Mesodermal cell (in vitro differentiated cells): ENCODE measurements at regions not wholly inside any gene's neighbourhood (a gene's known extent, or its start where the extent isn't known, plus 50 kb on each side); places are given as distances from the start of the nearest gene placed in this dataset.

ENCODE experiments used
- H3K27ac ChIP-seq: 2 replicates; pipeline ENCODE4 v1.7.0; 2013; ENCODE audit warnings: mild to moderate bottlenecking, low read depth, low read length, moderate library complexity; ENCODE audit not compliant: severe bottlenecking
- H3K36me3 ChIP-seq: 2 replicates; pipeline ENCODE4 v1.7.1; 2013; ENCODE audit warnings: mild to moderate bottlenecking, low read length, moderate library complexity; ENCODE audit not compliant: control insufficient read depth, insufficient read depth
- H3K4me1 ChIP-seq: one replicate; pipeline ENCODE4 v1.7.1; 2013; ENCODE audit warnings: mild to moderate bottlenecking, low read length; ENCODE audit not compliant: insufficient read depth, control insufficient read depth, poor library complexity, severe bottlenecking
- H3K4me3 ChIP-seq: 2 replicates; pipeline ENCODE4 v1.7.0; 2013; ENCODE audit warnings: low read length, control low read depth, mild to moderate bottlenecking; ENCODE audit not compliant: insufficient read depth, poor library complexity, severe bottlenecking; ENCODE audit errors: extremely low read depth
- H3K9me3 ChIP-seq: 2 replicates; pipeline ENCODE4 v1.7.1; 2013; ENCODE audit warnings: mild to moderate bottlenecking, low read length, moderate library complexity; ENCODE audit not compliant: control insufficient read depth
- WGBS, 2 experiments: methylation state at CpG; one replicate each; pipeline ENCODE4 v1.1.5; 2013; ENCODE audit warnings: missing lambda C conversion rate in 2 of 2; ENCODE audit not compliant: insufficient coverage in 2 of 2; 5-methylcytosine and 5-hydroxymethylcytosine counted together

DNA sequence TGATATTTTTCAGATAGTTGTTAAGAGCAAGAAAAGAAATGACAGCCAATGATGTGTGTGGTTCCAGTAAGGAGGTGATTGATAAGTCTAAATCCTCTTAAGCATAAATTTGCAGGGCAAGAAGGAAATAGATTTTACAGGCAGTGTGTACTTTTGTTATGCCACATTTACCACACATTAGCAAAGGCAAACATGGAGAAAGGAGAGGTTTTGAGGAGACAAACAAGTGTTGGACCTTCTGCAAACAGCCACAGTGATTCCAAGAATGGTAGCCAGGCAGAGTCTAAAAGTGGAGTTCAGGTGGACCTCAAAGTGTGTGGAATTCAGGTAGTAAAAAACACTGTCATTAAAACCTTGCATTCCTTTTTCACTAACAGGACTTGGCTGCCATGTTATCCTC, 295.9 kb upstream of the ITGA1 start:
- Histone ChIP-seq H3K4me3 (no peak overlapping the region), H3K4me1 (no peaks in the 10 kb centered on the region), H3K36me3 (no peaks in the 10 kb centered on the region), H3K9me3 (no peaks in the 10 kb centered on the region), H3K27ac (no peak overlapping the region)

DNA sequence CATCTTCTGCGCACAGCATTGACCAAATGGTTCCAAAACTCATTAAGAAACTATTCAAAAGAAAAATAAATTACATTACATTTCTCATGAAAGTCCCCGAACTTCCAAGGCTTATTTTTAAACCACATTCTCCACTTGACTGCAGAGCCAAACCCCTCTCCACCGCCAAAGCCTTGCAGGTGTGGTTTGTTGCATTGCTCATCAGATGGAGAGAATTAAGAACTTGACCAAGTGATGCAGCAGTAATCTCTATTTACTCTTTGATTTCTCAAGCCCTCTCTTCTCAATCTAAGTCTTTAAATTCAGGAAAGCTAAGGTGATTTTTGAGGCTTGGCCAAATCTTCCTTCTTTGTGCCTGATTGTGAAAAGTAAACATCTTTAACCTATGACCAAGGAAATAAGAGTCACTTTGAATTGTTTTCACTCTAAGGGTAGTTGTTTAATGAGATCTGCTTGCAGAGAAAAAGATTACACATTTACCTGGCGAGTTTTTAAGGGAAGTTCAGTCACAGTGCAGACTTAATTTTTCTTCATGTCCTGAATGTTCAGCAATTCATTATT, 290.5 kb upstream of the ITGA1 start:
- Histone ChIP-seq H3K4me1 (no peaks in the 10 kb centered on the region), H3K4me3 (no peak overlapping the region), H3K27ac (no peak overlapping the region), H3K36me3 (no peaks in the 10 kb centered on the region), H3K9me3 (no peaks in the 10 kb centered on the region)
- WGBS, 2 experiments, result 89 to 97% methylated on average over 3 to 4 of the region's 4 CpGs

DNA sequence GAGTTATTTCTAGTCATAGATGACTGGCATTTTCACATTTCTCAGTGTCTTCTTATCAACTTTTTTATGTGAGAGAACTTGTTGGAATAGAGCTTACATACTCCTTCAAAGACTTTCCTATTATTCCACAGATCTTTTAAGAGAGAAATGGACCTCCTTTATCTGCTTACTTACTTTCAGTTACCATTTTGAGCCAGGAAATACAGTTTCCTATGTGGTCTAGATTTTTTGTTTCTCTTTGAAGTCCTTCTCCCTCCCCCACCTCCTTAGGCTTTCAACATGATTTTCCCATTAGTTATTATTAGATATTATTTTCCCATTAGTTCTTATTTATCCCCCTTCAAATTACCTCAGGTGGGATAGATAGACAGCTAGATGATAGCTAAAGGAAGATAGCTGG, 289.1 kb upstream of the ITGA1 start:
- Histone ChIP-seq H3K4me3 (no peak overlapping the region), H3K4me1 (no peaks in the 10 kb centered on the region), H3K36me3 (no peaks in the 10 kb centered on the region), H3K27ac (no peak overlapping the region), H3K9me3 (no peaks in the 10 kb centered on the region)

DNA sequence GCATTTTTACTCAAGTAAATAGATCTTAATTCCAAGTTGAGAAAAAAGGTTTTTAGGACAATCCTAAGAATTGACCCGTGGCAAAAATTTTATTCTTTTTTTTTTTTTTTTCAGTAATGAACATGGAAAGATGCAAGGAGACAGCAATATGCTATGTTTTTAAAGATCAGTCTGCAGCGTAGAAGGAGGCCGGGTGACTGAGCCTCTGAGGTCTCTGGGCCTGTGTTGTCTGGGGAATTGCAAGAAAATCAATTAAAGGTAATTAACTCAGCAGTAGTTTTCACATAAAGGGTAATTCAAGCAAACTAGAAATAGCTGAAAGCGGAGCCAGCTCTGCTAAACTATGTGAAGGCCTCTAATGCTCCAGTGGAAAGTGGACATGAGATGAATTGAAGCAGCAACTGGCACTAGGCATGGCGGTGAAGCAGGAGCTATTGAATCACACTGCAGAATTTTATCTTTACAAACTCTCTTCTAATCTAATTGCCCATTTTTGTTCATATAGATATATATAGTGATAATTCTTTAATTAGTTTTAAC, 285.2 kb upstream of the ITGA1 start:
- no peaks in the 10 kb centered on the region for H3K4me1 ChIP-seq
- no peaks in the 10 kb centered on the region for H3K9me3 ChIP-seq
- no peak overlapping the region for H3K4me3 ChIP-seq
- no peaks in the 10 kb centered on the region for H3K36me3 ChIP-seq
- H3K27ac ChIP-seq, result no peak overlapping the region
- 88 to 100% methylated on average over 1 of the region's 5 CpGs for WGBS, 2 experiments

DNA sequence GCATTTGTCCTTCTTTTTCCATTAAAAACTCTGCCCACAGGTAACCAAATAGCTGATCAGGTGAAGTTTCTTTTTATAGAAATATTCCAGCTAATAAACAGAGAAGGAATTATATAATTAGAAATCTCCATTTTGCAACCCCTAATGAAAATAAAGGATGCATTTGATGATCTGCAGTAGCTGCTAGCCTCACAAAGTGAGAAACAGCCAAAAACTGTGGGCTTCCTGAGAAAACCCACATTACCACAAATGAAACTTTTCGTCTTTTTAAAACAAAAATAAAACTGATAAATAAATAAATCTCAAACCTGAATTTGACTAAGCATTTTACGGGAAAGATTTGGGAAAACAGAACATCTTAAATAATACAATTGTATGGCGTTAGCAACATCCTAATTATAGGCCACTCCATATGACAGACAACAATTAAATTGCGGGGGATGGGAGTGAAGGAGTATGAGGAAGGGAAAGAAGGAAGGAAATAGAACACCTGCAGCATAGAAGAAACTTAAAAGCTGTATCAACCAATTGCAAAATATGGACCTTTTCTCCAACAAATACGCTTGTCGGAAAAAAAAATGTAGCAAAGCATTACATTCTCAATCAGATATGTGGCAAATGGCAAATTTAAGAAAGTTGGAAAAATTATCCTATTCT, 283.0 kb upstream of the ITGA1 start:
- 60% methylated on average over 1 of the region's 6 CpGs; no CpG with 5 or more reads in 1 of the 2 experiments for WGBS, 2 experiments
- Histone ChIP-seq H3K4me3 (no peak overlapping the region), H3K27ac (no peak overlapping the region), H3K36me3 (no peaks in the 10 kb centered on the region), H3K9me3 (no peaks in the 10 kb centered on the region), H3K4me1 (no peaks in the 10 kb centered on the region)

DNA sequence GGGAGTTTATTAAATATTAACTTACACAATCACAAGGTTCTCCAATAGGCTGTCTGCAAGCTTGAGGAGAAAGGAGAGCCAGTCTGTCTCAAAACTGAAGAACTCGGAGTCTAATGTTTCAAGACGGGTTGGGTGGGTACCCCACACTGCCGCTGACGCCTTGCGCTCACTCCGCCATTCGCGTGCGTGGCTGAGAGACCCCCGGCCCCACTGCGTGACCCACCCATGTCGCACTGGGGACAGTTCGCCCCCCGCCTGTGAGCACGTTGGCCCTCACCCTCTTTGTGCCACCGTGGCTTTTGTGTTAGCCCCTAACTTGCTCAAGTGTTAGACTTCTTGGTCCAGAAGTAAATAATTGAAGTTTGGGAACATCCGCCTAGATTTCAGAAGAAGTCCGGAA, 270.0 kb upstream of the ITGA1 start:
- WGBS, 2 experiments, result 90 to 93% methylated on average over 7 to 18 of the region's 18 CpGs
- H3K9me3 ChIP-seq, result no peaks in the 10 kb centered on the region
- no peak overlapping the region for H3K4me3 ChIP-seq

DNA sequence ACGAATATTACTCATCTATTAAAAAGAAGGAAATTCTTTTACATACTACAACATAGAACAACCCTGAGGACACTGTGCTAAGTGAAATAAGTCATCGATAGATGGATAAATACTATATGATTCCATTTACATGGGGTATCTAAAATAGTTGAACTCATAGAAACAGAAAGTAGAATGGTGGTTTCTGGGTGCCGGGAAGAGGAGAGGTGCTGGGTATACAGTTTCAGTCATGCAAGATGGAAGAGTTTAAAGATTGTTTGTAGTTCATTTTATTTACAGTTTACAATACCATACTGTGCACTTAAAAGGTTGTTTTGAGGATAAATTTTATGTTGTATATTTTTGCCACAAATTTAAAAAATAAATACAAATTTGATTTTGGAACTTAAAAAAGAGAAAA, 267.5 kb upstream of the ITGA1 start:
- Histone ChIP-seq H3K4me3 (no peak overlapping the region), H3K36me3 (no peaks in the 10 kb centered on the region), H3K4me1 (no peaks in the 10 kb centered on the region), H3K9me3 (no peaks in the 10 kb centered on the region), H3K27ac (no peak overlapping the region)
- WGBS, 2 experiments, result no CpG with 5 or more reads among the region's 3 CpGs

More for the DNA sequence above, 270.0 kb upstream of the ITGA1 start:
- Histone ChIP-seq H3K4me1 (no peaks in the 10 kb centered on the region), H3K27ac (no peak overlapping the region), H3K36me3 (no peaks in the 10 kb centered on the region)

DNA sequence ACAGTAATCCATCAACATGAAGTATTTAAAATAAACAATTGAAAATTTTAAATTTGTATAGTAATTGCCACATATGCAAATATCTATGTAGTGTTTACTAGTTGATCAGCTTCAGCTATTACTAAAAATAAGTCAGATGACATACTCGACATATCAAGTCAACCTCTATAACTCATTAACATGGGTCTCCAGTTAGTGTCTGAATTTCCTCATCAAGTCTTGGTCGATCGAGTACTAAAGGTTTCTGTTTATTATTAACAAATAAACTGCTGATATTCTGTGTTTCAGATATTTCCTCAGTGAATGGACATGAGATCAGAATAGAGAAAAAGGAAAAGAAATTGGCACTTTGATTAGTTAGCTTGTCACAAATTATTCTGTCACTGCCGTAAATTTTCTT, 266.5 kb upstream of the ITGA1 start:
- Histone ChIP-seq H3K4me1 (no peaks in the 10 kb centered on the region), H3K4me3 (no peak overlapping the region), H3K27ac (no peak overlapping the region), H3K9me3 (no peaks in the 10 kb centered on the region), H3K36me3 (no peaks in the 10 kb centered on the region)
- WGBS, 2 experiments, result 80% methylated on average over 1 of the region's 4 CpGs; no CpG with 5 or more reads in 1 of the 2 experiments

DNA sequence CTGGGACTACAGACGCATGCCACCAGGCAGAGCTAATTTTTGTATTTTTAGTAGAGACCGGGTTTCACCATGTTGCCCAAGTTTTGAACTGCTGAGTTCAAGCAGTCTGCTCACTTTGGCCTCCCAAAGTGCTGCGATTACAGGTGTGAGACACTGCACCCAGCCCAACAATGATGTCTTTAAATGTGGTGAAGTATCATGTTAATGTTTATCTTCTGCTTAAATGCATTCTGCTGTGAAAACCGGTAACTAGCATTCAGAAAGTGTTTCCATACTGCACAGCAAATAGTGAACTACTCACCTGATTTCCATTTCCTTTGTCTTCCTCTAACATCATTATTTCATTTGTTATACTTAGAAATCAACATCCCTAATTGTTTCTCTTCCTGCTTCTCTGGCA, 264.0 kb upstream of the ITGA1 start:
- Histone ChIP-seq H3K9me3 (no peaks in the 10 kb centered on the region), H3K36me3 (no peaks in the 10 kb centered on the region), H3K4me1 (no peaks in the 10 kb centered on the region), H3K4me3 (no peak overlapping the region), H3K27ac (no peak overlapping the region)
- WGBS, 2 experiments, result 80 to 83% methylated on average over 3 to 4 of the region's 4 CpGs

DNA sequence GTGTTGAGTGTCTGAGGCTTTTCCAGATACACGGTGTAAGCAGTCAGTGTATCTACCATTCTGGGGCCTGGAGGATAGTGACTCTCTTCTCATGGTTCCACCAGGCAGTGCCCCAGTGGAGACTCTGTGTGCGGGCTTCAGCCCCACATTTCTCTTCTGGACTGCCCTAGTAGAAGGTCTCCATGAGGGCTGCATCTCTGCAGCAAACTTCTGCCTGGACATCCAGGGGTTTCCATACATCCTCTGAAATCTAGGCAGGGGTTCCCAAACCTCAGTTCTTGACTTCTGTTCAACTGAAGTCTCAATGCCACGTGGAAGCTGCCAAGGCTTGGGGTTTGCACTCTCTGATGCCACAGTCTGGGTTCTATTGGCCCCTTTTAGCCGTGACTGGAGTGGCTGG, 256.6 kb upstream of the ITGA1 start:
- H3K4me1 ChIP-seq, result no peaks in the 10 kb centered on the region
- H3K36me3 ChIP-seq, result no peaks in the 10 kb centered on the region
- peaks cover 18% of the 10 kb centered on the region for H3K9me3 ChIP-seq
- H3K27ac ChIP-seq, result no peak overlapping the region
- 78 to 87% methylated on average over 3 of the region's 4 CpGs for WGBS, 2 experiments
- no peak overlapping the region for H3K4me3 ChIP-seq

DNA sequence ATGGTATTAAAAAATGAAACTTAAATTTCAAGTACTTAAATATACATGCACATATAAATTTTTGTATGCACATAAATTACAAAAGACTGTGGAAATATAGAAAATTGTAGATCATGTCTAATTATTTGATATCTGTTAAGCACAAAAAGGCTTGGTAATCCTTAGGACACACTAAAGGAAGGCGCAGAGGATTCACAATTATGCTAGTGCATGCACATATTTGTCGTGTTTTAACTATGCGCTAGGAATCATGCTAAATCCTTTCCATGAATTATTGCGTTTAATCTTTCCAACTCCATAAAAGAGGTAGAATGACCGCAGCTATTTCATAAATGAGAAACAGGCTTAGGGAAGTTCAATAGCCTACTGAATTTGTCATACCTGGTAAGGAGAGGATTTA, 244.1 kb upstream of the ITGA1 start:
- Histone ChIP-seq H3K27ac (no peak overlapping the region), H3K36me3 (no peaks in the 10 kb centered on the region), H3K9me3 (no peaks in the 10 kb centered on the region), H3K4me1 (no peaks in the 10 kb centered on the region), H3K4me3 (no peak overlapping the region)
- WGBS, 2 experiments, result 87 to 100% methylated on average over 3 to 4 of the region's 5 CpGs
